Loucy (cell line): ENCODE measurements at regions not wholly inside any gene's neighbourhood (a gene's known extent, or its start where the extent isn't known, plus 50 kb on each side); places are given as distances from the start of the nearest gene placed in this dataset.

Experiments
- H2AFZ ChIP-seq: fragments of 200-600 bp; sonication (generic); 2 replicates; pipeline ENCODE4 v1.6.0; 2016; ENCODE audit warnings: antibody characterized with exemption, mild to moderate bottlenecking, low read length, moderate library complexity
- H3F3A ChIP-seq: fragments of 200-600 bp; 2 replicates; pipeline ENCODE4 v1.6.0; 2016; ENCODE audit warnings: antibody characterized with exemption, low read depth, mild to moderate bottlenecking
- H3K27me3 ChIP-seq: fragments of 200-600 bp; sonication (generic); 2 replicates; pipeline ENCODE4 v1.6.1; 2014; ENCODE audit warnings: low read length, mild to moderate bottlenecking; ENCODE audit not compliant: insufficient read depth, poor library complexity, severe bottlenecking
- H3K36me3 ChIP-seq: fragments of 200-600 bp; sonication (generic); 2 replicates; pipeline ENCODE4 v1.6.1; 2016; ENCODE audit warnings: low read length; ENCODE audit not compliant: insufficient read depth
- H3K4me1 ChIP-seq: fragments of 200-600 bp; sonication (generic); 2 replicates; pipeline ENCODE4 v1.5.1; 2014; ENCODE audit warnings: low read length, mild to moderate bottlenecking; ENCODE audit not compliant: insufficient read depth, poor library complexity, severe bottlenecking
- H3K4me2 ChIP-seq: fragments of 200-600 bp; sonication (generic); 2 replicates; pipeline ENCODE4 v1.6.0; 2014; ENCODE audit warnings: antibody characterized with exemption, low read length, low read depth, mild to moderate bottlenecking; ENCODE audit not compliant: poor library complexity, severe bottlenecking
- H3K4me3 ChIP-seq: fragments of 200-600 bp; sonication (generic); 2 replicates; pipeline ENCODE4 v1.5.1; 2014; ENCODE audit warnings: low read length, mild to moderate bottlenecking, mixed read lengths; ENCODE audit not compliant: poor library complexity, severe bottlenecking
- H3K79me2 ChIP-seq: fragments of 200-600 bp; sonication (generic); 2 replicates; pipeline ENCODE4 v1.6.1; 2014; ENCODE audit warnings: low read length; ENCODE audit not compliant: insufficient read depth
- H3K9ac ChIP-seq: fragments of 200-600 bp; sonication (generic); 2 replicates; pipeline ENCODE4 v1.6.0; 2014; ENCODE audit warnings: mild to moderate bottlenecking, low read depth, low read length, moderate library complexity; ENCODE audit not compliant: poor library complexity, severe bottlenecking
- H3K9me2 ChIP-seq: fragments of 200-600 bp; sonication (generic); replicated peaks from 2 replicates; pipeline ENCODE4 v1.6.1; 2016; ENCODE audit warnings: low read depth, low read length, mixed read lengths
- H3K9me3 ChIP-seq: fragments of 200-600 bp; sonication (generic); 2 replicates; pipeline ENCODE4 v1.6.1; 2014; ENCODE audit warnings: mild to moderate bottlenecking, antibody characterized with exemption, low read length, low read depth; ENCODE audit not compliant: insufficient read depth
- H4K20me1 ChIP-seq: fragments of 200-600 bp; sonication (generic); 2 replicates; pipeline ENCODE4 v1.6.0; 2014; ENCODE audit warnings: antibody characterized with exemption, low read length, mild to moderate bottlenecking; ENCODE audit not compliant: insufficient read depth, poor library complexity, severe bottlenecking
- CTCF ChIP-seq: fragments of 200-600 bp; sonication (generic); conservative IDR thresholded peaks from 2 replicates; pipeline ENCODE4 v1.5.1; 2014; ENCODE audit warnings: mild to moderate bottlenecking, antibody characterized with exemption, low read length
- EZH2phosphoT487 ChIP-seq: fragments of 200-600 bp; IDR thresholded peaks from 2 replicates; pipeline ENCODE4 v1.6.1; 2018; ENCODE audit warnings: antibody characterized with exemption, mild to moderate bottlenecking, moderate library complexity, borderline replicate concordance

- H3K4me1 ChIP-seq: peaks cover 9% of the 10 kb centered on the region
- TF ChIP-seq CTCF (no peak), EZH2phosphoT487 (no peak)
- H3K9me2 ChIP-seq: no peaks in the 10 kb centered on the region
- H2AFZ ChIP-seq: no peak overlapping the region
- no peaks in the 10 kb centered on the region for H3K79me2 ChIP-seq
- no peaks in the 10 kb centered on the region for H3K9me3 ChIP-seq
- H3K4me2 ChIP-seq: no peak overlapping the region
- H3K36me3 ChIP-seq: no peaks in the 10 kb centered on the region
- H4K20me1 ChIP-seq: no peaks in the 10 kb centered on the region
- H3K4me3 ChIP-seq: no peak overlapping the region
- no peak overlapping the region for H3K9ac ChIP-seq
- H3F3A ChIP-seq: no peaks in the 10 kb centered on the region
- H3K27me3 ChIP-seq: no peaks in the 10 kb centered on the region
These were observed 193.2 kb upstream of the HABP2 start for GRCh38 chr10:113359655-113360054.

- H3K79me2 ChIP-seq: no peaks in the 10 kb centered on the region
- H3K9me2 ChIP-seq: no peaks in the 10 kb centered on the region
- H3K27me3 ChIP-seq: peaks cover 1% of the 10 kb centered on the region
- H3K4me2 ChIP-seq: no peak overlapping the region
- no peak overlapping the region for H2AFZ ChIP-seq
- H3F3A ChIP-seq: no peaks in the 10 kb centered on the region
- TF ChIP-seq CTCF: no peak
- no peak for TF ChIP-seq EZH2phosphoT487
- no peak overlapping the region for H3K9ac ChIP-seq
- H4K20me1 ChIP-seq: no peaks in the 10 kb centered on the region
- no peaks in the 10 kb centered on the region for H3K9me3 ChIP-seq
- no peaks in the 10 kb centered on the region for H3K36me3 ChIP-seq
- no peak overlapping the region for H3K4me3 ChIP-seq
- H3K4me1 ChIP-seq: peaks cover 9% of the 10 kb centered on the region
These were observed 192.0 kb upstream of the HABP2 start for GRCh38 chr10:113360870-113361269.

- H2AFZ ChIP-seq: no peak overlapping the region
- no peaks in the 10 kb centered on the region for H3F3A ChIP-seq
- H3K36me3 ChIP-seq: no peaks in the 10 kb centered on the region
- no peak overlapping the region for H3K9ac ChIP-seq
- H3K79me2 ChIP-seq: no peaks in the 10 kb centered on the region
- no peaks in the 10 kb centered on the region for H3K9me3 ChIP-seq
- peak overlapping the region; percentile 52 for H3K4me2 ChIP-seq
- H3K4me1 ChIP-seq: peaks cover 9% of the 10 kb centered on the region
- no peak for TF ChIP-seq EZH2phosphoT487
- no peak for TF ChIP-seq CTCF
- no peaks in the 10 kb centered on the region for H4K20me1 ChIP-seq
- peak overlapping the region; percentile 24 for H3K4me3 ChIP-seq
- H3K9me2 ChIP-seq: no peaks in the 10 kb centered on the region
- H3K27me3 ChIP-seq: peaks cover 6% of the 10 kb centered on the region
These were observed 190.2 kb upstream of the HABP2 start for GRCh38 chr10:113362645-113363091.
